ENCODE measurements at regions not wholly inside any gene's neighbourhood (a gene's known extent, or its start where the extent isn't known, plus 50 kb on each side); places are given as distances from the start of the nearest gene placed in this dataset.
"Not testable (repeated sequence)": the region's sequence is repeated elsewhere in the genome, so short reads cannot be mapped to it uniquely, and the experiment has no call there.

GRCh38 chr7:69076566-69076965 lies 521.7 kb upstream of the AUTS2 start:
- no peak for DNase-seq (ENCODE audit: low read depth in 2 of 2)

GRCh38 chr7:69078997-69079769 lies 519.1 kb upstream of the AUTS2 start:
- DNase-seq (ENCODE audit: low read depth in 2 of 2) = no peak

GRCh38 chr7:69087281-69087680 lies 511.0 kb upstream of the AUTS2 start:
- DNase-seq (ENCODE audit: low read depth in 2 of 2) = not testable (repeated sequence)

GRCh38 chr7:69088185-69088584 lies 510.1 kb upstream of the AUTS2 start:
- no peak for DNase-seq (ENCODE audit: low read depth in 2 of 2)

- DNase-seq (ENCODE audit: low read depth in 2 of 2) = no peak
These were observed 507.3 kb upstream of the AUTS2 start for GRCh38 chr7:69090936-69091335.

GRCh38 chr7:69091521-69091920 lies 506.8 kb upstream of the AUTS2 start:
- no peak for DNase-seq (ENCODE audit: low read depth in 2 of 2)

GRCh38 chr7:69095127-69095526 lies 503.1 kb upstream of the AUTS2 start:
- no peak for DNase-seq (ENCODE audit: low read depth in 2 of 2)

- no peak for DNase-seq (ENCODE audit: low read depth in 2 of 2)
These were observed 502.6 kb upstream of the AUTS2 start for GRCh38 chr7:69095649-69096048.

- DNase-seq (ENCODE audit: low read depth in 2 of 2) = no peak
These were observed 494.3 kb upstream of the AUTS2 start for GRCh38 chr7:69104023-69104422.

- no peak for DNase-seq (ENCODE audit: low read depth in 2 of 2)
These were observed 493.2 kb upstream of the AUTS2 start for GRCh38 chr7:69105092-69105491.

- no peak for DNase-seq (ENCODE audit: low read depth in 2 of 2)
These were observed 492.3 kb upstream of the AUTS2 start for GRCh38 chr7:69105981-69106380.

- not testable (repeated sequence) for DNase-seq (ENCODE audit: low read depth in 2 of 2)
These were observed 491.8 kb upstream of the AUTS2 start for GRCh38 chr7:69106449-69106848.

GRCh38 chr7:69106946-69107345 lies 491.3 kb upstream of the AUTS2 start:
- DNase-seq (ENCODE audit: low read depth in 2 of 2) = not testable (repeated sequence)

GRCh38 chr7:69108097-69108496 lies 490.2 kb upstream of the AUTS2 start:
- no peak for DNase-seq (ENCODE audit: low read depth in 2 of 2)

GRCh38 chr7:69109246-69109645 lies 489.0 kb upstream of the AUTS2 start:
- no peak for DNase-seq (ENCODE audit: low read depth in 2 of 2)

- no peak for DNase-seq (ENCODE audit: low read depth in 2 of 2)
These were observed 488.4 kb upstream of the AUTS2 start for GRCh38 chr7:69109879-69110278.

- DNase-seq (ENCODE audit: low read depth in 2 of 2) = no peak
These were observed 487.7 kb upstream of the AUTS2 start for GRCh38 chr7:69110450-69111050.

- DNase-seq (ENCODE audit: low read depth in 2 of 2) = no peak
These were observed 483.9 kb upstream of the AUTS2 start for GRCh38 chr7:69114374-69114773.

- DNase-seq (ENCODE audit: low read depth in 2 of 2) = no peak
These were observed 482.5 kb upstream of the AUTS2 start for GRCh38 chr7:69115788-69116187.

- not testable (repeated sequence) for DNase-seq (ENCODE audit: low read depth in 2 of 2)
These were observed 482.1 kb upstream of the AUTS2 start for GRCh38 chr7:69116196-69116595.

- no peak for DNase-seq (ENCODE audit: low read depth in 2 of 2)
These were observed 475.3 kb upstream of the AUTS2 start for GRCh38 chr7:69122953-69123352.

- DNase-seq (ENCODE audit: low read depth in 2 of 2) = no peak
These were observed 471.3 kb upstream of the AUTS2 start for GRCh38 chr7:69126896-69127479.

GRCh38 chr7:69129524-69129923 lies 468.8 kb upstream of the AUTS2 start:
- no peak for DNase-seq (ENCODE audit: low read depth in 2 of 2)

Data from stimulated activated CD4-positive, alpha-beta T cell treated with anti-CD3 and anti-CD28 coated beads, Interleukin-15, amount 100 ng/mL, for 48 hours (primary cell).